OCI-LY1 (cell line): ENCODE measurements at regions not wholly inside any gene's neighbourhood (a gene's known extent, or its start where the extent isn't known, plus 50 kb on each side); places are given as distances from the start of the nearest gene placed in this dataset.

Source experiments
- H2AFZ ChIP-seq: fragments of 200-600 bp; sonication (generic), shearing (Covaris generic); 2 replicates; pipeline ENCODE4 v1.6.0; 2014; ENCODE audit warnings: antibody characterized with exemption, mild to moderate bottlenecking, low read length
- H3F3A ChIP-seq: fragments of 200-600 bp; sonication (generic), shearing (Covaris generic); 2 replicates; pipeline ENCODE4 v1.6.0; 2014; ENCODE audit warnings: mild to moderate bottlenecking, antibody characterized with exemption, low read length, moderate library complexity; ENCODE audit not compliant: insufficient read depth
- H3K27ac ChIP-seq: fragments of 200-600 bp; sonication (generic); 2 replicates; pipeline ENCODE4 v1.5.1; 2014; ENCODE audit warnings: low read length, mixed run types, mild to moderate bottlenecking, low read depth; ENCODE audit not compliant: poor library complexity, severe bottlenecking
- H3K27me3 ChIP-seq: fragments of 200-600 bp; sonication (generic); 2 replicates; pipeline ENCODE4 v1.6.0; 2014; ENCODE audit warnings: antibody characterized with exemption, mild to moderate bottlenecking, low read length, moderate library complexity; ENCODE audit not compliant: insufficient read depth
- H3K36me3 ChIP-seq: fragments of 200-600 bp; sonication (generic); 2 replicates; pipeline ENCODE4 v1.6.1; 2014; ENCODE audit warnings: mild to moderate bottlenecking, antibody characterized with exemption, low read length, moderate library complexity, mixed read lengths; ENCODE audit not compliant: insufficient read depth
- H3K4me1 ChIP-seq: fragments of 200-600 bp; sonication (generic); 2 replicates; pipeline ENCODE4 v1.5.1; 2014; ENCODE audit warnings: mild to moderate bottlenecking, low read length, moderate library complexity; ENCODE audit not compliant: insufficient read depth, severe bottlenecking
- H3K4me2 ChIP-seq: fragments of 200-600 bp; sonication (generic), shearing (Covaris generic); 2 replicates; pipeline ENCODE4 v1.6.1; 2014; ENCODE audit warnings: low read length
- H3K4me3 ChIP-seq: fragments of 200-600 bp; sonication (generic); 2 replicates; pipeline ENCODE4 v1.5.1; 2014; ENCODE audit warnings: low read length, low read depth, mild to moderate bottlenecking, mixed read lengths; ENCODE audit not compliant: poor library complexity, severe bottlenecking
- H3K79me2 ChIP-seq: fragments of 200-600 bp; shearing (Covaris generic); 2 replicates; pipeline ENCODE4 v1.6.1; 2016; ENCODE audit warnings: mixed run types, low read length, mixed read lengths; ENCODE audit not compliant: insufficient read depth
- H3K9ac ChIP-seq: fragments of 200-600 bp; sonication (generic), shearing (Covaris generic); 2 replicates; pipeline ENCODE4 v1.6.1; 2014; ENCODE audit warnings: mild to moderate bottlenecking, low read length, mixed read lengths
- H3K9me2 ChIP-seq: fragments of 200-600 bp; sonication (generic), shearing (Covaris generic); 2 replicates; pipeline ENCODE4 v1.6.1; 2014; ENCODE audit warnings: low read depth, mild to moderate bottlenecking, low read length, mixed read lengths
- H3K9me3 ChIP-seq: fragments of 200-600 bp; shearing (Covaris generic); 2 replicates; pipeline ENCODE4 v1.6.1; 2014; ENCODE audit warnings: low read length, mixed read lengths
- H4K20me1 ChIP-seq: fragments of 200-600 bp; sonication (generic), shearing (Covaris generic); 2 replicates; pipeline ENCODE4 v1.6.0; 2016; ENCODE audit warnings: mild to moderate bottlenecking, low read length; ENCODE audit not compliant: insufficient read depth
- CTCF ChIP-seq: fragments of 200-600 bp; sonication (generic), shearing (Covaris generic); IDR thresholded peaks from 2 replicates; pipeline ENCODE4 v1.5.1; 2017; ENCODE audit warnings: mild to moderate bottlenecking, antibody characterized with exemption, low read length, moderate library complexity, mixed read lengths
- EZH2 ChIP-seq: fragments of 200-600 bp; sonication (generic), shearing (Covaris generic); IDR thresholded peaks from 2 replicates; pipeline ENCODE4 v1.8.0; 2017; ENCODE audit warnings: borderline replicate concordance, mixed run types, mild to moderate bottlenecking, antibody characterized with exemption, low read length, moderate library complexity, mixed read lengths

DNA sequence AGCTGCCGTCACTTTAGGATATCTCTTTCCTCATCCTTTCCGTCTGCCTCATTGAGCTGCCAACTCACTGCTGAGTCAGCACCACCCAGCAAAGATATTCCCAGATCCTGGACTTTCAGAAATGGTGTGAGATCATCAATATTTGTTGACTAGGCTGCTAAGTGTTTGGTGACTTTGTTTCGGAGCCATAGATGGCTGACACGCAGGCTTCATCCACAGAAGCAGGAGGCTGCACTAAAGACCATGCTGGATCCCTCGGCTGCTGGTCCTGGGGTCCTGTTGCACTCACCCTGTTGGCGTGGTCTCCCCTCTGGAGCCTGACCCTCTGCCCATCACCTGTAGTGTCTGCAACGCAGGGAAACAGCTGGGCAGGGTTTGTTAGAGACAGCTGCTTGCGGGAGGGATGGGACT is 96.5 kb downstream of the ERMARD start:
- Histone ChIP-seq H3F3A (no peaks in the 10 kb centered on the region), H3K27me3 (peaks cover 9% of the 10 kb centered on the region; the same call in 1 of the 2 replicates), H3K27ac (no peak overlapping the region)

DNA sequence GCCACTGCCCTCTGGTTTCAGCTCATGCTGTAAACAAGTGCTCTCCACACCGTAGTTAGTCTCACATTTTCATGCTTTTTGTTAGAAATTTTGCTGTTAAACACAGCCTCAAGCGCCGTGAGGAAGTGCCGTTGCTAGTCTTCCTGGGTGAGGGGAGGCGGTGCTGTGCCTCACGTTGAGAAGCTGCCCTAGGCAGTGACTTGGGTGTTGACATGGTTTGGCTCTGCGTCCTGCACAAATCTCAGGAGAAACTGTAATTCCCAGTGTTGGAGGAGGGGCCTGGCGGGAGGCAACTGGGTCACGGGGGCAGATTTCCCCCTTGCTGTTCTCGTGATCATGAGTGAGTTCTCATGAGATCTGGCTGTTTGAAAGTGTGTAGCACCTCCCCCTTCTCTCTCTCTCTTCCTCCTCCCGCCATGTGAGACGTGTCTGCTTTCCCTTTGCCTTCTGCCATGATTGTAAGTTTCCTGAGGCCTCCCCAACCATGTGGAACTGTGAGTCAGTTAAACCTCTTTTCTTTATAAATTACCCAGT is 95.8 kb downstream of the ERMARD start:
- peak overlapping the region; percentile 15 for H3K4me3 ChIP-seq
- no peaks in the 10 kb centered on the region for H3K9me3 ChIP-seq
- H3K36me3 ChIP-seq = no peaks in the 10 kb centered on the region
- TF ChIP-seq EZH2 = no peak
- TF ChIP-seq CTCF = no peak
- H3K4me1 ChIP-seq = no peaks in the 10 kb centered on the region
- peak overlapping the region; percentile 36; the same call in 1 of the 2 replicates for H3K4me2 ChIP-seq
- no peak overlapping the region for H2AFZ ChIP-seq
- no peaks in the 10 kb centered on the region for H3K9me2 ChIP-seq
- H4K20me1 ChIP-seq = no peaks in the 10 kb centered on the region
- H3K9ac ChIP-seq = no peak overlapping the region
- no peaks in the 10 kb centered on the region for H3F3A ChIP-seq
- H3K27ac ChIP-seq = no peak overlapping the region
- H3K27me3 ChIP-seq = peaks cover 9% of the 10 kb centered on the region; the same call in 1 of the 2 replicates
- H3K79me2 ChIP-seq = no peaks in the 10 kb centered on the region

More for the DNA sequence above, 96.5 kb downstream of the ERMARD start:
- H3K9ac ChIP-seq = no peak overlapping the region
- TF ChIP-seq EZH2 (no peak), CTCF (no peak)
- no peaks in the 10 kb centered on the region for H3K9me3 ChIP-seq
- H3K9me2 ChIP-seq = no peaks in the 10 kb centered on the region
- H2AFZ ChIP-seq = no peak overlapping the region
- no peaks in the 10 kb centered on the region for H3K36me3 ChIP-seq
- H4K20me1 ChIP-seq = no peaks in the 10 kb centered on the region
- no peaks in the 10 kb centered on the region for H3K4me1 ChIP-seq
- H3K4me2 ChIP-seq = no peak overlapping the region
- no peaks in the 10 kb centered on the region for H3K79me2 ChIP-seq
- no peak overlapping the region for H3K4me3 ChIP-seq

- H3K9ac ChIP-seq = no peak overlapping the region
- H3K27me3 ChIP-seq = peaks cover 9% of the 10 kb centered on the region; the same call in 1 of the 2 replicates
- TF ChIP-seq CTCF = no peak
- no peak for TF ChIP-seq EZH2
- no peaks in the 10 kb centered on the region for H3K9me3 ChIP-seq
- no peak overlapping the region for H3K4me2 ChIP-seq
- no peaks in the 10 kb centered on the region for H3K36me3 ChIP-seq
- H3K79me2 ChIP-seq = no peaks in the 10 kb centered on the region
- H4K20me1 ChIP-seq = no peaks in the 10 kb centered on the region
- no peaks in the 10 kb centered on the region for H3F3A ChIP-seq
- no peak overlapping the region for H3K27ac ChIP-seq
- H2AFZ ChIP-seq = no peak overlapping the region
- H3K4me1 ChIP-seq = no peaks in the 10 kb centered on the region
- no peak overlapping the region for H3K4me3 ChIP-seq
- H3K9me2 ChIP-seq = no peaks in the 10 kb centered on the region
Observed at GRCh38 chr6:169846286-169847056, 95.0 kb downstream of the ERMARD start.
